Neuronal stem cell (in vitro differentiated cells): ENCODE measurements at regions not wholly inside any gene's neighbourhood (a gene's known extent, or its start where the extent isn't known, plus 50 kb on each side); places are given as distances from the start of the nearest gene placed in this dataset.

Experiments
- DNase-seq: peaks from one replicate; pipeline ENCODE4 v3.0.0-alpha.2; 2013; ENCODE audit warnings: low spot score
- H2AFZ ChIP-seq: one replicate; pipeline ENCODE4 v1.6.1; 2013; ENCODE audit warnings: mild to moderate bottlenecking, low read length, inconsistent platforms
- H2AK5ac ChIP-seq: 2 replicates; pipeline ENCODE4 v1.6.1; 2013; ENCODE audit warnings: low read depth, mild to moderate bottlenecking, inconsistent platforms, low read length, moderate library complexity, mixed read lengths
- H2BK120ac ChIP-seq: 2 replicates; pipeline ENCODE4 v1.6.1; 2013; ENCODE audit warnings: low read depth, mild to moderate bottlenecking, inconsistent platforms, low read length, moderate library complexity, mixed read lengths
- H2BK12ac ChIP-seq: one replicate; pipeline ENCODE4 v1.6.1; 2013; ENCODE audit warnings: low read length, inconsistent platforms
- H2BK15ac ChIP-seq: 2 replicates; pipeline ENCODE4 v1.6.1; 2013; ENCODE audit warnings: mild to moderate bottlenecking, low read length, inconsistent platforms, mixed read lengths
- H2BK5ac ChIP-seq: one replicate; pipeline ENCODE4 v1.6.1; 2013; ENCODE audit warnings: inconsistent platforms, mild to moderate bottlenecking, low read length, moderate library complexity
- H3K14ac ChIP-seq: one replicate; pipeline ENCODE4 v1.6.1; 2013; ENCODE audit warnings: low read length, inconsistent platforms
- H3K18ac ChIP-seq: 2 replicates; pipeline ENCODE4 v1.6.1; 2013; ENCODE audit warnings: low read length, inconsistent platforms
- H3K23ac ChIP-seq: 2 replicates; pipeline ENCODE4 v1.6.1; 2013; ENCODE audit warnings: low read depth, mild to moderate bottlenecking, mixed read lengths, low read length, inconsistent platforms; ENCODE audit not compliant: poor library complexity
- H3K27ac ChIP-seq: replicated peaks from 3 replicates; pipeline ENCODE4 v1.5.1; 2013; ENCODE audit warnings: low read length, inconsistent platforms
- H3K27me3 ChIP-seq, 3 experiments: 2 replicates each; pipeline ENCODE4 v1.6.1; 2013; ENCODE audit warnings: low read length in 3 of 3, mild to moderate bottlenecking in 2 of 3, inconsistent platforms in 1 of 3, low read depth in 1 of 3, mixed read lengths in 1 of 3, moderate library complexity in 1 of 3; ENCODE audit not compliant: control insufficient read depth in 3 of 3, insufficient read depth in 3 of 3
- H3K36me3 ChIP-seq, 2 donors: replicated peaks in 1 of 2; 2 replicates each; pipeline ENCODE4 v1.6.1; 2013; ENCODE audit warnings: low read length in 2 of 2; ENCODE audit not compliant: control insufficient read depth in 2 of 2, insufficient read depth in 2 of 2
- H3K4ac ChIP-seq: 2 replicates; pipeline ENCODE4 v1.6.1; 2013; ENCODE audit warnings: inconsistent platforms, mild to moderate bottlenecking, low read length, moderate library complexity
- H3K4me1 ChIP-seq, 2 donors: 1 replicate in 1 of 2; 2 replicates in 1 of 2; pipeline ENCODE4 v1.6.1; 2013; ENCODE audit warnings: low read length in 2 of 2, low read depth in 1 of 2; ENCODE audit not compliant: control insufficient read depth in 2 of 2, insufficient read depth in 1 of 2
- H3K4me2 ChIP-seq: one replicate; pipeline ENCODE4 v1.6.1; 2013; ENCODE audit warnings: mild to moderate bottlenecking, low read length, inconsistent platforms; ENCODE audit not compliant: insufficient read depth, poor library complexity, severe bottlenecking
- H3K4me3 ChIP-seq, 2 donors: 2 replicates each; pipeline ENCODE4 v1.5.1; 2013; ENCODE audit warnings: low read length in 2 of 2, mild to moderate bottlenecking in 2 of 2, inconsistent platforms in 1 of 2, moderate library complexity in 1 of 2
- H3K79me1 ChIP-seq: one replicate; pipeline ENCODE4 v1.6.1; 2013; ENCODE audit warnings: low read depth, mild to moderate bottlenecking, inconsistent platforms, low read length, moderate library complexity
- H3K9ac ChIP-seq: one replicate; pipeline ENCODE4 v1.6.1; 2013; ENCODE audit warnings: mild to moderate bottlenecking, low read depth, low read length, inconsistent platforms; ENCODE audit not compliant: poor library complexity
- H3K9me3 ChIP-seq, 2 donors: replicated peaks in 1 of 2; 2 replicates each; pipeline versions ENCODE3 to v1.6.1; 2013; ENCODE audit warnings: low read length in 2 of 2, mild to moderate bottlenecking in 2 of 2, inconsistent platforms in 1 of 2, low read depth in 1 of 2, mixed read lengths in 1 of 2, moderate library complexity in 1 of 2; ENCODE audit not compliant: control insufficient read depth in 2 of 2, insufficient read depth in 1 of 2
- H4K8ac ChIP-seq: one replicate; pipeline ENCODE4 v1.6.1; 2013; ENCODE audit warnings: low read depth, mild to moderate bottlenecking, inconsistent platforms, low read length, moderate library complexity
- H4K91ac ChIP-seq: one replicate; pipeline ENCODE4 v1.6.1; 2013; ENCODE audit warnings: low read length, low read depth, mild to moderate bottlenecking, inconsistent platforms; ENCODE audit not compliant: poor library complexity
- WGBS, 2 donors: extraction: QIAGEN DNeasy Blood & Tissue Kit; methylation state at CpG; one replicate each; pipeline ENCODE4 v1.1.7; 2013; ENCODE audit warnings: missing lambda C conversion rate in 2 of 2, mixed read lengths in 1 of 2; ENCODE audit not compliant: insufficient read length in 2 of 2, insufficient replicate concordance in 1 of 2; ENCODE audit errors: extremely low coverage in 2 of 2; 5-methylcytosine and 5-hydroxymethylcytosine counted together

- Histone ChIP-seq H4K91ac (no peak overlapping the region), H3K27ac (no peak overlapping the region), H3K14ac (no peak overlapping the region), H3K18ac (no peak overlapping the region), H3K27me3 (no peaks in the 10 kb centered on the region), H3K9me3 (no peaks in the 10 kb centered on the region), H4K8ac (no peak overlapping the region), H3K4me2 (no peak overlapping the region), H2BK120ac (no peak overlapping the region), H3K9ac (no peak overlapping the region), H3K79me1 (no peaks in the 10 kb centered on the region), H2BK15ac (no peak overlapping the region), H3K36me3 (no peaks in the 10 kb centered on the region), H3K4me1 (no peaks in the 10 kb centered on the region), H2BK5ac (no peak overlapping the region), H3K23ac (no peak overlapping the region), H2AK5ac (no peak overlapping the region), H2AFZ (no peak overlapping the region), H2BK12ac (no peak overlapping the region), H3K4ac (no peak overlapping the region), H3K4me3 (no peak overlapping the region)
- DNase-seq = no peak
- WGBS, 2 donors = no CpG with 5 or more reads among the region's 1 CpG
Measured at GRCh38 chr2:81542119-81542518, 1237.6 kb upstream of the LRRTM1 start.

DNA sequence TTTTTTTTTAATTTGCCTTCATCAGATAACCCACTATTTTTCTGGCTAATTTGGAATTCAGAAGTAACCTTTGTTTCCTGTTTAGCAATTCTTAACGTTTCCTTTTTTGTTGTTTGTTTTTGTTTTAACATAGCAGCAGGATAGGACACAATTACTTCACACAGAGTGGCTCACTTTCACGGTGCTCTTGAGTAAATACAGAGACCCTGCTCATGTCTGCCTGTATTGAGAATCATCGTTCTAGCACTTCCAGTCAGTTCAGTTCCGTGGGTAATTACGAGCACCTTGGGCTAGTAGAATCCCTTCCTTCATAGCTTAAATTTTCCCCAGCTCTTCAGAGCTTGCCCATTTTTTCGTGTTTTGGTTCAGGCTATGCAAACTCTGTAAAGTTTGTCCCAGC, 1225.4 kb upstream of the LRRTM1 start:
- Histone ChIP-seq H3K4ac (no peak overlapping the region), H4K91ac (no peak overlapping the region), H2BK120ac (no peak overlapping the region), H3K18ac (no peak overlapping the region), H2BK12ac (no peak overlapping the region), H2BK15ac (no peak overlapping the region), H2AK5ac (no peak overlapping the region), H3K4me1 (no peaks in the 10 kb centered on the region), H3K9ac (no peak overlapping the region), H4K8ac (no peak overlapping the region), H3K14ac (no peak overlapping the region), H3K23ac (no peak overlapping the region), H3K4me3 (no peak overlapping the region), H3K9me3 (no peaks in the 10 kb centered on the region), H3K27me3 (no peaks in the 10 kb centered on the region), H2AFZ (no peak overlapping the region), H3K4me2 (no peak overlapping the region), H3K27ac (no peak overlapping the region), H2BK5ac (no peak overlapping the region), H3K79me1 (no peaks in the 10 kb centered on the region), H3K36me3 (no peaks in the 10 kb centered on the region)
- WGBS, 2 donors = no CpG with 5 or more reads among the region's 6 CpGs
- DNase-seq = no peak

GRCh38 chr2:81528852-81529480, 1224.4 kb upstream of the LRRTM1 start:
- no CpG with 5 or more reads among the region's 3 CpGs for WGBS, 2 donors
- Histone ChIP-seq H3K9ac (no peak overlapping the region), H2AK5ac (no peak overlapping the region), H3K27ac (no peak overlapping the region), H2BK120ac (no peak overlapping the region), H2AFZ (no peak overlapping the region), H3K23ac (no peak overlapping the region), H3K4me2 (no peak overlapping the region), H3K14ac (no peak overlapping the region), H3K4me1 (no peaks in the 10 kb centered on the region), H3K79me1 (no peaks in the 10 kb centered on the region), H2BK15ac (no peak overlapping the region), H2BK5ac (no peak overlapping the region), H4K91ac (no peak overlapping the region), H3K18ac (no peak overlapping the region), H3K36me3 (no peaks in the 10 kb centered on the region), H3K27me3 (no peaks in the 10 kb centered on the region), H2BK12ac (no peak overlapping the region), H3K4ac (no peak overlapping the region), H3K4me3 (no peak overlapping the region), H3K9me3 (no peaks in the 10 kb centered on the region), H4K8ac (no peak overlapping the region)
- no peak for DNase-seq

DNA sequence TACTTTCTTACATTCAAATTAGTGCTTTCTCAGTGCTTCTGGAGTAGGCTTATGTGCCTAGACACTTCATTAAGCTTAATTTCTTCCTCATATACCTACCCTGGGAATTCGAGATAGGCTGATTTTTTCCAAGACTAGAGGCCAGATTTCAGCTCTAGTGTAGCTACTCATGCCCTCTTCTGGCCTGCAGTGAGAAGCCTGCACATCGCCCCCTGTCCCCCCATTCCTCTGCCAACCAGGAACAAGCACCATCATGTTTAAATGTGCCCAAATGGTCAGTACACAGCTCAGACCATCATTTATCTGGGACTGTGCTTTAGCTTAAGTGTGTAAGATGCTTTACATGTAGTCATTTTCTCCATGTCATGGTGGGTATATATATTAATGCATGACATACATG, 1218.8 kb upstream of the LRRTM1 start:
- no peak overlapping the region for H3K4ac ChIP-seq
- no peak overlapping the region for H4K8ac ChIP-seq
- WGBS, 2 donors = no CpG with 5 or more reads among the region's 2 CpGs
- H2AFZ ChIP-seq = no peak overlapping the region
- no peak overlapping the region for H3K27ac ChIP-seq
- no peak overlapping the region for H3K18ac ChIP-seq
- DNase-seq = no peak
- no peaks in the 10 kb centered on the region for H3K36me3 ChIP-seq
- H2BK15ac ChIP-seq = no peak overlapping the region
- H2AK5ac ChIP-seq = no peak overlapping the region
- no peak overlapping the region for H2BK12ac ChIP-seq
- H3K79me1 ChIP-seq = no peaks in the 10 kb centered on the region
- H3K14ac ChIP-seq = no peak overlapping the region
- no peak overlapping the region for H2BK5ac ChIP-seq
- no peak overlapping the region for H2BK120ac ChIP-seq
- H3K9ac ChIP-seq = no peak overlapping the region
- H3K27me3 ChIP-seq = no peaks in the 10 kb centered on the region
- no peaks in the 10 kb centered on the region for H3K4me1 ChIP-seq
- H3K9me3 ChIP-seq = peaks cover 0 to 2% of the 10 kb centered on the region in 2 donors
- H3K4me2 ChIP-seq = no peak overlapping the region
- no peak overlapping the region for H3K23ac ChIP-seq
- no peak overlapping the region for H3K4me3 ChIP-seq
- H4K91ac ChIP-seq = no peak overlapping the region
